Retinal pigment epithelial cell (primary cell): ENCODE measurements at regions not wholly inside any gene's neighbourhood (a gene's known extent, or its start where the extent isn't known, plus 50 kb on each side); places are given as distances from the start of the nearest gene placed in this dataset.

ENCODE experiments used
- DNase-seq: peaks from one replicate; pipeline ENCODE4 v3.0.0-alpha.2; 2010; ENCODE audit warnings: low read depth
- H3K4me3 ChIP-seq: 2 replicates; pipeline ENCODE4 v1.5.1; 2011; ENCODE audit warnings: mild to moderate bottlenecking, low read length, control low read depth, moderate library complexity
- TF ChIP-seq, protein P1 (sequence below): conservative IDR thresholded peaks from 2 replicates; pipeline ENCODE4 v1.5.1; 2011; ENCODE audit warnings: low read depth, low read length, control low read depth, inconsistent platforms

DNA sequence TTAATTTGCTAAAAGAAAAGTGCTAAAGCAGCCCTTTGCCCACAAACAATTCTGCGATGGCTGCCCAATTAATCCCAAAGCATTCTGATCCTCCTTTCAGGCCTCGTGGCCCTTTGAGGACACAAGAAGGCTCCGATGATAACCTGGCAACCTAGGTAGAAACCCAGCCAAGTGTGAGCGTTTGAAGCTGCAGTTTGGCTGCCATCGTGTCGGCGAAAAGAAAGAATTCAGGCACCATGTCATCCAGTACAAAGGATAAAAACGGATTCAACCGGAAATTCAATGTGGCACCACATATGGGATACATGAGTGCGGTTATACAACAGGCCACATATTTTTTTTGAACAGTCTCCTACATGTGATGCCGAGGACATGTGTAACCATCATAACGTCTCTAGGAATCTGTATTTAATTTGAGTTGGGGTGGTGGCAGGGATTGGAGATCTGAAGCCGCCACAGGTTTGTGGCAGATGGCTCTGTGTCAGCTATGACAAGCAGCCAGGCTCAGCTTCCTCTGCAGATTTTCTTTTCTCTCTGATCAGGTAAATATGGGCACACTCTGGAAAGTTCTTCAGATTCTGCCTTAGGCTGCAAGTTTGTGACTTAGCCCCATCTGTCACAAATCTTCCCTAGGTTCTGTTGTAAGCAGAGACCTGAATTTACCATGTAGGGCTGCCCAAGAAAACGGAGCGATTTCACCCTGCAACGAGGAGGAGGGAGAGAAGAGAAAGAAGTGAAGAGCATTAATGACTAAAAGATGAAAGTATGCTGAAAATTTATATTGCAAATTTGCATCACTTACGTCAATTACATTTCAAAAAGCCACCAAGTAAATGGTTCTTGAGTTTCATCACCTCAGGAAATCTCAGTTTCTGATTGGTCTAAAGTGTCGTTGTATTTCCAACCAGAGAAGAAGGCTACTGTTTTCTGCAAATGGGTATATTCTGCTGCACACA, 573.2 kb downstream of the ZEB2 start:
- DNase-seq: no peak
- H3K4me3 ChIP-seq: no peak overlapping the region
- TF ChIP-seq, protein P1, sequence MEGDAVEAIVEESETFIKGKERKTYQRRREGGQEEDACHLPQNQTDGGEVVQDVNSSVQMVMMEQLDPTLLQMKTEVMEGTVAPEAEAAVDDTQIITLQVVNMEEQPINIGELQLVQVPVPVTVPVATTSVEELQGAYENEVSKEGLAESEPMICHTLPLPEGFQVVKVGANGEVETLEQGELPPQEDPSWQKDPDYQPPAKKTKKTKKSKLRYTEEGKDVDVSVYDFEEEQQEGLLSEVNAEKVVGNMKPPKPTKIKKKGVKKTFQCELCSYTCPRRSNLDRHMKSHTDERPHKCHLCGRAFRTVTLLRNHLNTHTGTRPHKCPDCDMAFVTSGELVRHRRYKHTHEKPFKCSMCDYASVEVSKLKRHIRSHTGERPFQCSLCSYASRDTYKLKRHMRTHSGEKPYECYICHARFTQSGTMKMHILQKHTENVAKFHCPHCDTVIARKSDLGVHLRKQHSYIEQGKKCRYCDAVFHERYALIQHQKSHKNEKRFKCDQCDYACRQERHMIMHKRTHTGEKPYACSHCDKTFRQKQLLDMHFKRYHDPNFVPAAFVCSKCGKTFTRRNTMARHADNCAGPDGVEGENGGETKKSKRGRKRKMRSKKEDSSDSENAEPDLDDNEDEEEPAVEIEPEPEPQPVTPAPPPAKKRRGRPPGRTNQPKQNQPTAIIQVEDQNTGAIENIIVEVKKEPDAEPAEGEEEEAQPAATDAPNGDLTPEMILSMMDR: no peak

DNA sequence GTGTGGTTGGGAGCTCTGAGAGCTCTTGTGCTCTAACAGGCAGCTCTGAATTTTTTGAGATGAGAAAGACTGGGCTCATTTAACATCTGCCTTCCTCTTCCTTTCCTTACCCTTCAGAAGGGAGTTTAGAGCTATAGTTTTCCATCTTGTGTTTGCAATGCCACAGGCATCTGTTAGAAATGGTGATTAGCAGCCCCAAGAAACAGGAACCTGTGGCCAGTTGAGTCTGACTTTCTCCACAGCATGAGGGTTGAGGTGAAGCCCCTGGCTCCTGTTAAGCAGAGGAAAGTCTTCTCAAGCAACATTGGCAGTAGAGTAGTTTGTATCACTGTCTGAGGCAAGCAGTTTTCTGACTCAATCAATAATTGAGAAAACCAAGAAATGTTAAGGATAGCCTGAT, 577.4 kb downstream of the ZEB2 start:
- no peak overlapping the region for H3K4me3 ChIP-seq
- TF ChIP-seq, protein P1: no peak
- no peak for DNase-seq

DNA sequence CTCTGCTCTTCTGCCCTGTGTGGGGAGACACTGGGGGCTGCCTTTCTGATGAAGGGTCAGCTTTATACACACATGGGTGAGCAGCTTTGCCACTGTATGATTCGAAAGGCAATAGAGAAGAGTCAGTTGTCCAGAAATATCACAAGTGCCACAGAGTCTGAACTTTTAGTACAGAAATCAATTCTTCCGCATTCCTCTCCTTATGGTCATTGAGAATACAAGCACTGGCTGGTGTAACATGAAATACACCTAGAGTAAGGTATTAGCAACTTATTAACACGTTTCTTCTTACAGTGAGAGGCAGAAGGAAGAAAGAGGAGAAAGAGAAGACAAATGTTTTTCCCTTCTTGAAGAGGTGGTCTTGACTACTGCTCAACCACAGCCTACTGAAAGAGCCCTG, 579.2 kb downstream of the ZEB2 start:
- no peak overlapping the region for H3K4me3 ChIP-seq
- no peak for DNase-seq
- TF ChIP-seq, protein P1: no peak

DNA sequence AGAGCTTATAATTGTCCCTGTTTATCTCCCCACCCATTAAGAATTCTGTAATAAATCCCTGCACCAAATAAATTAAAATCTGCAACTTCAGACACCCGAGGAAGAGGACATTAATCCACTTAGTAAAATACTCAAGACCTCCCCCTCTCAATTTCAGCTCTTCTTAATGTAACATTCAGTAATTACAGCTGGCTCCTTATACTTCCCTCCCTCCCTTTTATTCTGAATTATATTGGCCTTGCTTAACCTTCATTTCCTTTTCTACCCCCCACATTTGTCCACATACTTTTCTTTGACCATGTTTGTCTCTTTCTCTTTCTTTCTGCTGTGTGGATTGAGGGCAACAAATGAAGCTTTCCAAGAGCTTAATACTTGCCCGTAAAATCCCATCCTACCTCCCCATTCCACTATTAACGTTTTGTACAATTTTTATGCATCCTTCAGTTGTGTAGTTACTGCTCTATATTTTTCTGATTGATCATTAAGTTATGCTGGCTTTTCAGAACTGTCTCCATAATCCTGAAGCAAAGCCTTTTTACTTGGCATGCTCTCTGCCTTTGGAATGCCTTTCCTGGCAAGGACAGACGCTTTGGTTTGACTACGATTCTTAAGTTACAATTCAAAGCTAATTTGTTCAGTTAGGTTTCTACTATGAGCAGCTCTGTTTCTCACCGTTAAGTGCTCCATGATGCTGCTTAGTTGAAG, 580.1 kb downstream of the ZEB2 start:
- no peak overlapping the region for H3K4me3 ChIP-seq
- DNase-seq: peak; percentile 80
- TF ChIP-seq, protein P1: no peak

GRCh38 chr2:143937723-143938350, 582.1 kb downstream of the ZEB2 start:
- DNase-seq: no peak
- TF ChIP-seq, protein P1: no peak
- H3K4me3 ChIP-seq: peak overlapping the region; percentile 44

DNA sequence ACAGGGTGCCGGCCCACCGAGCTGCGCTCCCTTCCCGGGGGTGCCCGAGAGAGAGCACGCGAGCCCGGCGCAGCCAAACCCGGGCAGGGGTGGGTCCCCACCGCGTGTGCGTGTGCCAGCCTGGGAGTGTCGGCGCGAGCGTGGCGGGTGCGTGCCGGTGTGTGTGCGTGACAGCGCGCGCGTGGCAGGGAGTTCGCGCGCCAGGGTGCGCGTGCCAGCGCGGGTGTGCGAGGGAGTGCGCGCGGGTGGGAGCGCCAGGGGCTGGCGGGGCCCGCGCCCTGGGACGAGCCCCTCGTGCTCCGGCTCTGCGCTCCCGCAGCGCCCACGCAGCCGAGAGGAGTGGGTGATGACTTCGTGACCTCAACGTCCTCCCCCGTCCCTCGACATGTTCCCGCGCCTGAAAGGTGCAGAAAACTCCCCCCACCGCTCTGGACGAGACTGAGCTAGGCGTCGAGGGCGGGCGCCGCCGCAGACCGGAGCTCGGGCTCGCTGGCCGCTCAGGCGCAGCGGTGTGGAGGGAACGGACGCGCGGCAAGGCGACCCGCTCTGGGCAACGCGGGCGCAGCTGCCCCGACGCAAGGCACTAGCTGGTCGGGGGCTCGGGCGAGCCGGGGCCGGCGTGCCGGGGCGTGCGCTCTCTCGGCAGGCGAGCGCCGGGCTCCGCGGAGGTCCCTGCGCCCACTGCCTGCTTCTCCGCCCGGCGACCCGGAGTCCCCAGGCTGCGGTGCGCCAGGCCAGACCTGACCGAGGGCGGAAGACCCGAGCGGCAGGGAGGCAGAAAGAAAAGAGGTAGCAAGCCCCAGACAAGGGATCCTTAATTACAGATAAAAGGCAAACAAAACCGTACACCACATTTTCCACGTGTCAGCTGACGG, 582.8 kb downstream of the ZEB2 start:
- peak overlapping the region; percentile 49 for H3K4me3 ChIP-seq
- DNase-seq: no peak
- TF ChIP-seq, protein P1: no peak
